Mammary epithelial cell (primary cell): ENCODE measurements at regions not wholly inside any gene's neighbourhood (a gene's known extent, or its start where the extent isn't known, plus 50 kb on each side); places are given as distances from the start of the nearest gene placed in this dataset.

ENCODE experiments used
- EZH2 ChIP-seq: IDR thresholded peaks from 2 replicates; pipeline ENCODE4 v1.6.1; 2012; ENCODE audit warnings: low read length, inconsistent platforms, borderline replicate concordance
- TF ChIP-seq, protein P1 (sequence below), 2 donors: IDR thresholded peaks in 1 of 2; conservative IDR thresholded peaks in 1 of 2; 2 replicates each; pipeline ENCODE4 v1.5.1; 2011 to 2012; ENCODE audit warnings: inconsistent platforms in 2 of 2, low read length in 2 of 2, mild to moderate bottlenecking in 2 of 2, control low read depth in 1 of 2, low read depth in 1 of 2; ENCODE audit not compliant: insufficient read depth in 1 of 2; ENCODE audit errors: extremely low read depth in 1 of 2

DNA sequence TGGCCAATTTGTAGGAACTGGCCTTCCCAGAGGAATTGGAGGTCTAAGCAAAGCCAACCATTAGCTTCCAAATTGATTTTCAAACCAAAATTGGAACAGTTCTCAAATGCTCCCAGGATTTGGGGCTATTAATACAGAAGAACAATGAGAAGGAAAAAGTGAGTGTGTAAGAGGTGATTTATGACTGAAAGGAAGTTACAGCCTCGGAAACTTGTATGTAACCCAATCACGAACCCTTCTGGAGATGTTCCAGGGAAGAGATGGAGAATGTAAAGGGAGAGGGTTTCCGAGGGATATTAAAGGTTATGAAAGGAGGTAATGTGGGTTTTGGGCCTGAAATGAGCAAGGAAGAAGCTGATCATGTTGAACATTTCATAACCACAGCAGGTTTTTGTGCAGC, 93.2 kb upstream of the CXCL14 start:
- TF ChIP-seq, protein P1, sequence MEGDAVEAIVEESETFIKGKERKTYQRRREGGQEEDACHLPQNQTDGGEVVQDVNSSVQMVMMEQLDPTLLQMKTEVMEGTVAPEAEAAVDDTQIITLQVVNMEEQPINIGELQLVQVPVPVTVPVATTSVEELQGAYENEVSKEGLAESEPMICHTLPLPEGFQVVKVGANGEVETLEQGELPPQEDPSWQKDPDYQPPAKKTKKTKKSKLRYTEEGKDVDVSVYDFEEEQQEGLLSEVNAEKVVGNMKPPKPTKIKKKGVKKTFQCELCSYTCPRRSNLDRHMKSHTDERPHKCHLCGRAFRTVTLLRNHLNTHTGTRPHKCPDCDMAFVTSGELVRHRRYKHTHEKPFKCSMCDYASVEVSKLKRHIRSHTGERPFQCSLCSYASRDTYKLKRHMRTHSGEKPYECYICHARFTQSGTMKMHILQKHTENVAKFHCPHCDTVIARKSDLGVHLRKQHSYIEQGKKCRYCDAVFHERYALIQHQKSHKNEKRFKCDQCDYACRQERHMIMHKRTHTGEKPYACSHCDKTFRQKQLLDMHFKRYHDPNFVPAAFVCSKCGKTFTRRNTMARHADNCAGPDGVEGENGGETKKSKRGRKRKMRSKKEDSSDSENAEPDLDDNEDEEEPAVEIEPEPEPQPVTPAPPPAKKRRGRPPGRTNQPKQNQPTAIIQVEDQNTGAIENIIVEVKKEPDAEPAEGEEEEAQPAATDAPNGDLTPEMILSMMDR (conservative IDR thresholded peaks at IDR 0.05 in 1 of 2, IDR thresholded peaks at IDR 0.05 in 1 of 2; ENCODE audit: extremely low read depth in 1 of 2, insufficient read depth in 1 of 2, low read depth in 1 of 2, low read length in 2 of 2) = no peak
- no peak for TF ChIP-seq EZH2
